ENCODE measurements at regions not wholly inside any gene's neighbourhood (a gene's known extent, or its start where the extent isn't known, plus 50 kb on each side); places are given as distances from the start of the nearest gene placed in this dataset.

- Histone ChIP-seq H3K4me2 (ENCODE audit: control insufficient read depth, insufficient read depth) (no peak overlapping the region), H3K4me1 (ENCODE audit: control insufficient read depth, insufficient read depth, low read length) (no peaks in the 10 kb centered on the region), H3K9me3 (replicated peaks; ENCODE audit: control insufficient read depth, insufficient read depth, low read length) (no peaks in the 10 kb centered on the region), H3K27ac (ENCODE audit: control insufficient read depth, insufficient read depth) (no peak overlapping the region), H3K4me3 (no peak overlapping the region), H3K27me3 (replicated peaks in 1 of 2; ENCODE audit: control insufficient read depth in 2 of 2, insufficient read depth in 2 of 2, low read length in 1 of 2) (no peaks in the 10 kb centered on the region; a peak in 1 of 4 replicates), H3K79me2 (ENCODE audit: control insufficient read depth, insufficient read depth, low read length) (no peaks in the 10 kb centered on the region), H3K36me3 (ENCODE audit: control insufficient read depth in 2 of 2, insufficient read depth in 2 of 2, low read length in 1 of 2) (no peaks in the 10 kb centered on the region), H2AFZ (ENCODE audit: control insufficient read depth, low read depth, low read length) (no peak overlapping the region), H3K9ac (ENCODE audit: control insufficient read depth, insufficient read depth, low read length) (no peak overlapping the region), H4K20me1 (ENCODE audit: control insufficient read depth, insufficient read depth) (no peaks in the 10 kb centered on the region)
- 52% methylated on average over 13 of the region's 13 CpGs for WGBS (ENCODE audit: insufficient coverage, insufficient replicate concordance, low lambda C conversion rate, missing lambda C conversion rate)
- in situ Hi-C loops (cut with MboI) (no loop called here), intact Hi-C loops (cut with micrococcal nuclease; ENCODE audit: unreplicated experiment) (no loop called here)
- no peak for DNase-seq (ENCODE audit: low read depth, low spot score)
- ChIA-PET CTCF (no interaction called here), RAD21 (ENCODE audit: unreplicated experiment) (no interaction called here), POLR2A (no interaction called here), SMC1A (ENCODE audit: uncharacterized antibody, unreplicated experiment) (no interaction called here)
- no peak for ATAC-seq
- BruUV-seq (replicated peaks), result no TSS peak
- FAIRE-seq, result no peak
- TF ChIP-seq ZSCAN29 (IDR thresholded peaks at IDR 0.05) (no peak), CTCF (IDR thresholded peaks at IDR 0.05 in 2 of 3, conservative IDR thresholded peaks at IDR 0.05 in 1 of 3; ENCODE audit: control insufficient read depth in 2 of 3, extremely low read depth in 1 of 3, insufficient read depth in 1 of 3, low read depth in 3 of 3, low read length in 3 of 3) (no peak), SMC3 (IDR thresholded peaks at IDR 0.05; ENCODE audit: borderline replicate concordance, low read length) (no peak), MEF2B (IDR thresholded peaks at IDR 0.05; ENCODE audit: partially characterized antibody, poor library complexity, severe bottlenecking) (no peak), PRDM15 (CRISPR knock-in tag; IDR thresholded peaks at IDR 0.05) (no peak), ZBTB11 (CRISPR knock-in tag; IDR thresholded peaks at IDR 0.05) (no peak), ZNF24 (IDR thresholded peaks at IDR 0.05) (no peak), MLLT1 (IDR thresholded peaks at IDR 0.05) (no peak), RUNX3 (IDR thresholded peaks at IDR 0.05; ENCODE audit: low read length) (no peak), MYC (IDR thresholded peaks at IDR 0.05; ENCODE audit: insufficient read depth, insufficient read length, insufficient replicate concordance, low read length, severe bottlenecking) (no peak)
- TF ChIP-seq, protein P1, sequence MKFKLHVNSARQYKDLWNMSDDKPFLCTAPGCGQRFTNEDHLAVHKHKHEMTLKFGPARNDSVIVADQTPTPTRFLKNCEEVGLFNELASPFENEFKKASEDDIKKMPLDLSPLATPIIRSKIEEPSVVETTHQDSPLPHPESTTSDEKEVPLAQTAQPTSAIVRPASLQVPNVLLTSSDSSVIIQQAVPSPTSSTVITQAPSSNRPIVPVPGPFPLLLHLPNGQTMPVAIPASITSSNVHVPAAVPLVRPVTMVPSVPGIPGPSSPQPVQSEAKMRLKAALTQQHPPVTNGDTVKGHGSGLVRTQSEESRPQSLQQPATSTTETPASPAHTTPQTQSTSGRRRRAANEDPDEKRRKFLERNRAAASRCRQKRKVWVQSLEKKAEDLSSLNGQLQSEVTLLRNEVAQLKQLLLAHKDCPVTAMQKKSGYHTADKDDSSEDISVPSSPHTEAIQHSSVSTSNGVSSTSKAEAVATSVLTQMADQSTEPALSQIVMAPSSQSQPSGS (IDR thresholded peaks at IDR 0.05; ENCODE audit: low read length), result no peak
Measured at GRCh38 chr11:115083144-115083806, 404.9 kb downstream of the NXPE2 start.

Data from GM12878 (cell line).